ENCODE measurements at regions not wholly inside any gene's neighbourhood (a gene's known extent, or its start where the extent isn't known, plus 50 kb on each side); places are given as distances from the start of the nearest gene placed in this dataset.

- no peaks in the 10 kb centered on the region for H3K4me1 ChIP-seq (ENCODE audit: insufficient read depth, low read length)
- H3K9ac ChIP-seq (ENCODE audit: low read depth, low read length): no peak overlapping the region
- DNase-seq (no peak), ATAC-seq (ENCODE audit: insufficient read depth, low read depth) (no peak)
- H3K4me3 ChIP-seq (ENCODE audit: low read depth in 1 of 2, low read length in 2 of 2): no peak overlapping the region
- no peak for TF ChIP-seq EZH2 (IDR thresholded peaks at IDR 0.05; ENCODE audit: borderline replicate concordance, low read depth, low read length, severe bottlenecking)
- TF ChIP-seq, protein P1, sequence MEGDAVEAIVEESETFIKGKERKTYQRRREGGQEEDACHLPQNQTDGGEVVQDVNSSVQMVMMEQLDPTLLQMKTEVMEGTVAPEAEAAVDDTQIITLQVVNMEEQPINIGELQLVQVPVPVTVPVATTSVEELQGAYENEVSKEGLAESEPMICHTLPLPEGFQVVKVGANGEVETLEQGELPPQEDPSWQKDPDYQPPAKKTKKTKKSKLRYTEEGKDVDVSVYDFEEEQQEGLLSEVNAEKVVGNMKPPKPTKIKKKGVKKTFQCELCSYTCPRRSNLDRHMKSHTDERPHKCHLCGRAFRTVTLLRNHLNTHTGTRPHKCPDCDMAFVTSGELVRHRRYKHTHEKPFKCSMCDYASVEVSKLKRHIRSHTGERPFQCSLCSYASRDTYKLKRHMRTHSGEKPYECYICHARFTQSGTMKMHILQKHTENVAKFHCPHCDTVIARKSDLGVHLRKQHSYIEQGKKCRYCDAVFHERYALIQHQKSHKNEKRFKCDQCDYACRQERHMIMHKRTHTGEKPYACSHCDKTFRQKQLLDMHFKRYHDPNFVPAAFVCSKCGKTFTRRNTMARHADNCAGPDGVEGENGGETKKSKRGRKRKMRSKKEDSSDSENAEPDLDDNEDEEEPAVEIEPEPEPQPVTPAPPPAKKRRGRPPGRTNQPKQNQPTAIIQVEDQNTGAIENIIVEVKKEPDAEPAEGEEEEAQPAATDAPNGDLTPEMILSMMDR (IDR thresholded peaks at IDR 0.05; ENCODE audit: borderline replicate concordance, extremely low read depth, low read length, poor library complexity, severe bottlenecking): no peak
- H3K9me3 ChIP-seq (ENCODE audit: insufficient read depth, low read length, severe bottlenecking): no peaks in the 10 kb centered on the region
- H3K79me2 ChIP-seq (ENCODE audit: insufficient read depth, low read length): no peaks in the 10 kb centered on the region
- H2AFZ ChIP-seq (ENCODE audit: low read depth, low read length): no peak overlapping the region
- H3K27me3 ChIP-seq (ENCODE audit: insufficient read depth, low read length, poor library complexity): no peaks in the 10 kb centered on the region
- H3K36me3 ChIP-seq (ENCODE audit: insufficient read depth, low read length): no peaks in the 10 kb centered on the region
- no peaks in the 10 kb centered on the region for H4K20me1 ChIP-seq (ENCODE audit: insufficient read depth, low read length)
- H3K27ac ChIP-seq (ENCODE audit: low read length): no peak overlapping the region
- H3K4me2 ChIP-seq (ENCODE audit: insufficient read depth, low read length): no peak overlapping the region
Measured at GRCh38 chr2:83522891-83523493, 936.1 kb downstream of the SUCLG1 start.

DNA sequence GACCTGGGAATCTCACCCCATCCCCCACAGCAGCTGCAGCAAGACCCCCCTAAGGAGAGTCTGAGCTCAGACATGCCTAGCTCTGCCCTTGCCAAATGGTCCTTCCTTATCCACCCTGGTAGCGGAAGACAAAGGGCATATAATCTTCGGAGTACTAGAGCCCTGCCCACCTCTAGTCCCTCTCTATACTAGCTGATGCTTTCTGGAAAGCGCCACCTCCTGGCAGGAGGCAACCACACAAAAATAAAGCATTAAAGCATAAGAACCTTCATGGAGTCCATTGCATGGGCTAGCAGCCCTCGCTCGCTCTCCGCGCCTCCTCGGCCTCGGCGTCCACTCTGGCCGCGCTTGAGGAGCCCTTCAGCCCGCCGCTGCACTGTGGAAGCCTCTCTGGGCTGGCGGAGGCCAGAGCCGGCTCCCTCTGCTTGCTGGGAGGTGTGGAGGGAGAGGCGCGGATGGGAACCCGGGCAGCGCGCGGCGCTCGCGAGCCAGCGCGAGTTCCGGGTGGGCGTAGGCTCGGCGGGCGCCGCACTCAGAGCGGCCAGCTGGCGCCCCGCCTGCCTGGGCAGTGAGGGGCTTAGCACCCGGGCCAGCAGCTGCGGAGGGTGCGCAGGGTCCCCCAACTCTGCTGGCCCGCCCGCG, 941.2 kb downstream of the SUCLG1 start:
- no peak overlapping the region for H3K27ac ChIP-seq (ENCODE audit: low read length)
- no peak for ATAC-seq (ENCODE audit: insufficient read depth, low read depth)

GRCh38 chr2:83516503-83516902, 942.6 kb downstream of the SUCLG1 start:
- H2AFZ ChIP-seq (ENCODE audit: low read depth, low read length): no peak overlapping the region
- H3K79me2 ChIP-seq (ENCODE audit: insufficient read depth, low read length): no peaks in the 10 kb centered on the region
- ATAC-seq (ENCODE audit: insufficient read depth, low read depth) (no peak), DNase-seq (no peak)
- H4K20me1 ChIP-seq (ENCODE audit: insufficient read depth, low read length): no peaks in the 10 kb centered on the region
- no peaks in the 10 kb centered on the region for H3K36me3 ChIP-seq (ENCODE audit: insufficient read depth, low read length)
- H3K4me2 ChIP-seq (ENCODE audit: insufficient read depth, low read length): no peak overlapping the region
- TF ChIP-seq, protein P1 (IDR thresholded peaks at IDR 0.05; ENCODE audit: borderline replicate concordance, extremely low read depth, low read length, poor library complexity, severe bottlenecking): no peak
- TF ChIP-seq EZH2 (IDR thresholded peaks at IDR 0.05; ENCODE audit: borderline replicate concordance, low read depth, low read length, severe bottlenecking): no peak
- H3K27me3 ChIP-seq (ENCODE audit: insufficient read depth, low read length, poor library complexity): no peaks in the 10 kb centered on the region
- H3K4me3 ChIP-seq (ENCODE audit: low read depth in 1 of 2, low read length in 2 of 2): no peak overlapping the region
- no peaks in the 10 kb centered on the region for H3K4me1 ChIP-seq (ENCODE audit: insufficient read depth, low read length)
- H3K9me3 ChIP-seq (ENCODE audit: insufficient read depth, low read length, severe bottlenecking): no peaks in the 10 kb centered on the region
- no peak overlapping the region for H3K9ac ChIP-seq (ENCODE audit: low read depth, low read length)
- H3K27ac ChIP-seq (ENCODE audit: low read length): no peak overlapping the region

More for the DNA sequence above, 941.2 kb downstream of the SUCLG1 start:
- Histone ChIP-seq H3K4me2 (ENCODE audit: insufficient read depth, low read length) (no peak overlapping the region), H4K20me1 (ENCODE audit: insufficient read depth, low read length) (no peaks in the 10 kb centered on the region), H3K27me3 (ENCODE audit: insufficient read depth, low read length, poor library complexity) (no peaks in the 10 kb centered on the region), H3K4me1 (ENCODE audit: insufficient read depth, low read length) (no peaks in the 10 kb centered on the region), H3K79me2 (ENCODE audit: insufficient read depth, low read length) (no peaks in the 10 kb centered on the region), H3K9ac (ENCODE audit: low read depth, low read length) (no peak overlapping the region), H3K9me3 (ENCODE audit: insufficient read depth, low read length, severe bottlenecking) (no peaks in the 10 kb centered on the region), H2AFZ (ENCODE audit: low read depth, low read length) (no peak overlapping the region), H3K36me3 (ENCODE audit: insufficient read depth, low read length) (no peaks in the 10 kb centered on the region), H3K4me3 (ENCODE audit: low read depth in 1 of 2, low read length in 2 of 2) (no peak overlapping the region)
- no peak for TF ChIP-seq EZH2 (IDR thresholded peaks at IDR 0.05; ENCODE audit: borderline replicate concordance, low read depth, low read length, severe bottlenecking)
- TF ChIP-seq, protein P1 (IDR thresholded peaks at IDR 0.05; ENCODE audit: borderline replicate concordance, extremely low read depth, low read length, poor library complexity, severe bottlenecking): no peak
- no peak for DNase-seq
